Keratinocyte (primary cell): ENCODE measurements at regions not wholly inside any gene's neighbourhood (a gene's known extent, or its start where the extent isn't known, plus 50 kb on each side); places are given as distances from the start of the nearest gene placed in this dataset.

Experiments
- DNase-seq: peaks from one replicate; pipeline ENCODE4 v3.0.0-alpha.2; 2011; ENCODE audit warnings: low read depth, missing footprints, low spot score
- FAIRE-seq: peaks from 2 replicates; lab custom pipeline; 2011; peaks lifted over from hg19 to GRCh38; lab: Jason Lieb, UNC
- H2AFZ ChIP-seq: 2 replicates; pipeline ENCODE4 v1.6.0; 2012; ENCODE audit warnings: low read length, control low read depth, inconsistent platforms; ENCODE audit not compliant: control insufficient read depth
- H3K27ac ChIP-seq: 2 replicates; pipeline ENCODE4 v1.5.1; 2011; ENCODE audit warnings: low read length; ENCODE audit not compliant: control insufficient read depth, insufficient read depth
- H3K27me3 ChIP-seq: 3 replicates; pipeline ENCODE4 v1.6.0; 2011; ENCODE audit warnings: low read length; ENCODE audit not compliant: control insufficient read depth, insufficient read depth; ENCODE audit errors: extremely low read depth
- H3K36me3 ChIP-seq, 2 experiments: 2 replicates in 1 of 2; 3 replicates in 1 of 2; pipeline ENCODE4 v1.5.1; 2011; ENCODE audit warnings: low read length in 2 of 2, mild to moderate bottlenecking in 1 of 2; ENCODE audit not compliant: control insufficient read depth in 2 of 2, insufficient read depth in 2 of 2; ENCODE audit errors: extremely low read depth in 1 of 2
- H3K4me1 ChIP-seq: 3 replicates; pipeline ENCODE4 v1.5.1; 2011; ENCODE audit warnings: low read length; ENCODE audit not compliant: control insufficient read depth, insufficient read depth; ENCODE audit errors: extremely low read depth
- H3K4me2 ChIP-seq: 3 replicates; pipeline ENCODE4 v1.6.0; 2011; ENCODE audit warnings: low read depth, low read length; ENCODE audit not compliant: control insufficient read depth, insufficient read depth; ENCODE audit errors: extremely low read depth
- H3K4me3 ChIP-seq, 3 experiments: fragments of 200-600 bp in 1 of 3; sonication (generic) in 1 of 3; 2 replicates in 2 of 3; 3 replicates in 1 of 3; pipeline ENCODE4 v1.5.1; 2011 to 2016; ENCODE audit warnings: low read length in 3 of 3, mild to moderate bottlenecking in 3 of 3, control low read depth in 2 of 3, inconsistent platforms in 1 of 3, low read depth in 1 of 3, mixed read lengths in 1 of 3, mixed run types in 1 of 3, moderate library complexity in 1 of 3; ENCODE audit not compliant: control insufficient read depth in 2 of 3, insufficient read depth in 2 of 3; ENCODE audit errors: extremely low read depth in 1 of 3
- H3K79me2 ChIP-seq: 2 replicates; pipeline ENCODE4 v1.6.0; 2012; ENCODE audit warnings: low read length; ENCODE audit not compliant: control insufficient read depth, insufficient read depth
- H3K9ac ChIP-seq: 3 replicates; pipeline ENCODE4 v1.6.0; 2011; ENCODE audit warnings: low read length; ENCODE audit not compliant: control insufficient read depth, insufficient read depth; ENCODE audit errors: extremely low read depth
- H3K9me1 ChIP-seq: 3 replicates; pipeline ENCODE4 v1.6.0; 2011; ENCODE audit warnings: low read length; ENCODE audit not compliant: control insufficient read depth, insufficient read depth; ENCODE audit errors: extremely low read depth
- H3K9me3 ChIP-seq: 2 replicates; pipeline ENCODE4 v1.5.1; 2012; ENCODE audit warnings: low read depth, low read length; ENCODE audit not compliant: control insufficient read depth
- H4K20me1 ChIP-seq: 3 replicates; pipeline ENCODE4 v1.6.0; 2011; ENCODE audit warnings: low read length; ENCODE audit not compliant: control insufficient read depth, insufficient read depth; ENCODE audit errors: extremely low read depth
- CTCF ChIP-seq, 3 experiments: IDR thresholded peaks in 1 of 3; conservative IDR thresholded peaks in 1 of 3; optimal IDR thresholded peaks in 1 of 3; 2 replicates in 2 of 3; 3 replicates in 1 of 3; pipeline versions ENCODE3 to v1.5.1; 2011; ENCODE audit warnings: low read length in 3 of 3, mild to moderate bottlenecking in 3 of 3, moderate library complexity in 2 of 3, control low read depth in 1 of 3, inconsistent platforms in 1 of 3; ENCODE audit not compliant: insufficient read depth in 2 of 3; ENCODE audit errors: extremely low read depth in 1 of 3
- EZH2 ChIP-seq: IDR thresholded peaks from one replicate; pipeline ENCODE4 v1.6.1; 2012; ENCODE audit warnings: inconsistent platforms, mild to moderate bottlenecking, low read length, moderate library complexity
- dilution Hi-C: fragments of 300-500 bp; cut with MboI; formaldehyde crosslinking; loops from one replicate; pipeline ENCODE4 v1.7.0; 2020; ENCODE audit warnings: low sequenced_read_pairs; ENCODE audit not compliant: extremely low pct_ligation_motif_present

- H3K27ac ChIP-seq = no peak overlapping the region
- no peaks in the 10 kb centered on the region for H3K36me3 ChIP-seq
- no peaks in the 10 kb centered on the region for H3K79me2 ChIP-seq
- DNase-seq (no peak), FAIRE-seq (no peak)
- H3K4me2 ChIP-seq = no peak overlapping the region
- TF ChIP-seq CTCF (optimal IDR thresholded peaks at IDR 0.05 in 1 of 3, IDR thresholded peaks at IDR 0.05 in 1 of 3, conservative IDR thresholded peaks at IDR 0.05 in 1 of 3; ENCODE audit: extremely low read depth in 1 of 3, insufficient read depth in 2 of 3, low read length in 3 of 3) (no peak), EZH2 (no peak)
- no peaks in the 10 kb centered on the region for H3K27me3 ChIP-seq
- no peaks in the 10 kb centered on the region for H4K20me1 ChIP-seq
- H3K9ac ChIP-seq = no peak overlapping the region
- H2AFZ ChIP-seq = no peak overlapping the region
- no peak overlapping the region for H3K4me3 ChIP-seq
- H3K9me3 ChIP-seq = no peaks in the 10 kb centered on the region
- dilution Hi-C loops = no loop called here
- no peaks in the 10 kb centered on the region for H3K9me1 ChIP-seq
- H3K4me1 ChIP-seq = peaks cover 24% of the 10 kb centered on the region
Observed at GRCh38 chr9:88653406-88653805, 118.4 kb downstream of the NXNL2 start.

GRCh38 chr9:88653911-88654310 is 118.9 kb downstream of the NXNL2 start:
- dilution Hi-C loops = no loop called here
- Histone ChIP-seq H3K36me3 (no peaks in the 10 kb centered on the region), H3K27ac (no peak overlapping the region), H4K20me1 (no peaks in the 10 kb centered on the region), H3K79me2 (no peaks in the 10 kb centered on the region), H3K9me1 (no peaks in the 10 kb centered on the region), H3K4me3 (no peak overlapping the region), H3K27me3 (no peaks in the 10 kb centered on the region), H3K9ac (no peak overlapping the region), H3K4me1 (peaks cover 29% of the 10 kb centered on the region), H3K4me2 (no peak overlapping the region), H3K9me3 (no peaks in the 10 kb centered on the region), H2AFZ (no peak overlapping the region)
- TF ChIP-seq EZH2 = no peak
- no peak for TF ChIP-seq CTCF (optimal IDR thresholded peaks at IDR 0.05 in 1 of 3, IDR thresholded peaks at IDR 0.05 in 1 of 3, conservative IDR thresholded peaks at IDR 0.05 in 1 of 3; ENCODE audit: extremely low read depth in 1 of 3, insufficient read depth in 2 of 3, low read length in 3 of 3)
- DNase-seq = no peak
- FAIRE-seq = no peak
